Parathyroid adenoma (tissue), 2 donors: ENCODE measurements at regions not wholly inside any gene's neighbourhood (a gene's known extent, or its start where the extent isn't known, plus 50 kb on each side); places are given as distances from the start of the nearest gene placed in this dataset.

Experiments used
- H2AFZ ChIP-seq: fragments of 300-600 bp; sonication (generic); one replicate; pipeline ENCODE4 v1.7.0; 2017; ENCODE audit warnings: antibody characterized with exemption, mild to moderate bottlenecking
- H3K27ac ChIP-seq: fragments of 300-600 bp; sonication (generic); one replicate; pipeline ENCODE4 v1.7.0; 2017
- H3K27me3 ChIP-seq: fragments of 300-600 bp; sonication (generic); one replicate; pipeline ENCODE4 v1.7.0; 2017; ENCODE audit warnings: low read length; ENCODE audit not compliant: control insufficient read depth, insufficient read depth
- H3K36me3 ChIP-seq: fragments of 300-600 bp; sonication (generic); one replicate; pipeline ENCODE4 v1.7.0; 2017; ENCODE audit warnings: low read length; ENCODE audit not compliant: control insufficient read depth, insufficient read depth
- H3K4me1 ChIP-seq: fragments of 300-600 bp; sonication (generic); one replicate; pipeline ENCODE4 v1.7.0; 2017; ENCODE audit warnings: control low read depth
- H3K4me2 ChIP-seq: fragments of 300-600 bp; sonication (generic); one replicate; pipeline ENCODE4 v1.7.0; 2017; ENCODE audit warnings: low read length
- H3K4me3 ChIP-seq: fragments of 300-600 bp; sonication (generic); one replicate; pipeline ENCODE4 v1.7.0; 2017; ENCODE audit warnings: low read depth, low read length
- H3K79me2 ChIP-seq: fragments of 300-600 bp; sonication (generic); one replicate; pipeline ENCODE4 v1.7.0; 2017; ENCODE audit warnings: control low read depth
- H3K9ac ChIP-seq: fragments of 300-600 bp; sonication (generic); one replicate; pipeline ENCODE4 v1.7.0; 2017; ENCODE audit warnings: mild to moderate bottlenecking
- H3K9me3 ChIP-seq: fragments of 300-600 bp; sonication (generic); one replicate; pipeline ENCODE4 v1.7.0; 2017; ENCODE audit warnings: low read length; ENCODE audit not compliant: control insufficient read depth
- TF ChIP-seq, protein P1 (sequence below): fragments of 300-600 bp; sonication (generic); IDR thresholded peaks from one replicate; pipeline ENCODE4 v1.7.0; 2017; ENCODE audit warnings: antibody characterized with exemption, mild to moderate bottlenecking
- donor health status: primary hyperparathyroidism.

DNA sequence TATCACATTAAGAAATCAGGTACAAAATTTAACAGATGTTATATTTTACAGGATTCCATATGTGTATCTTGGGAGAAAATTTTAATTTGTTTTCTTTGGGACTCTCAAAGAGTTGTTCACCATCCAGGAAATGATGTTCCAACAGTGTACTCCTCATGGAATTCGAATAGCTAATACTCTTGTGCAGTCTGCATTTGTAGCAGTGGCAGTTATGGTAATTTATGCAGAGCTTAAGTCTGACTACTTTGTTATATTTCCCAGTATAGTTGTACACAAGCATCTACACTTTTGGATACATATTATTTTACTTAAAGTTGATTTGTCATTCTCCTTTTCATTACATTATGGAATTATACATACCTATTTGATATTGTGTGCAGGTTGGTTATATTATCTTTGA lies 436.7 kb upstream of the FBXO33 start:
- Histone ChIP-seq H2AFZ (no peak overlapping the region), H3K9ac (no peak overlapping the region), H3K4me1 (no peaks in the 10 kb centered on the region), H3K27me3 (no peaks in the 10 kb centered on the region), H3K27ac (no peak overlapping the region), H3K9me3 (no peaks in the 10 kb centered on the region), H3K4me2 (no peak overlapping the region), H3K36me3 (no peaks in the 10 kb centered on the region), H3K4me3 (no peak overlapping the region), H3K79me2 (no peaks in the 10 kb centered on the region)
- TF ChIP-seq, protein P1, sequence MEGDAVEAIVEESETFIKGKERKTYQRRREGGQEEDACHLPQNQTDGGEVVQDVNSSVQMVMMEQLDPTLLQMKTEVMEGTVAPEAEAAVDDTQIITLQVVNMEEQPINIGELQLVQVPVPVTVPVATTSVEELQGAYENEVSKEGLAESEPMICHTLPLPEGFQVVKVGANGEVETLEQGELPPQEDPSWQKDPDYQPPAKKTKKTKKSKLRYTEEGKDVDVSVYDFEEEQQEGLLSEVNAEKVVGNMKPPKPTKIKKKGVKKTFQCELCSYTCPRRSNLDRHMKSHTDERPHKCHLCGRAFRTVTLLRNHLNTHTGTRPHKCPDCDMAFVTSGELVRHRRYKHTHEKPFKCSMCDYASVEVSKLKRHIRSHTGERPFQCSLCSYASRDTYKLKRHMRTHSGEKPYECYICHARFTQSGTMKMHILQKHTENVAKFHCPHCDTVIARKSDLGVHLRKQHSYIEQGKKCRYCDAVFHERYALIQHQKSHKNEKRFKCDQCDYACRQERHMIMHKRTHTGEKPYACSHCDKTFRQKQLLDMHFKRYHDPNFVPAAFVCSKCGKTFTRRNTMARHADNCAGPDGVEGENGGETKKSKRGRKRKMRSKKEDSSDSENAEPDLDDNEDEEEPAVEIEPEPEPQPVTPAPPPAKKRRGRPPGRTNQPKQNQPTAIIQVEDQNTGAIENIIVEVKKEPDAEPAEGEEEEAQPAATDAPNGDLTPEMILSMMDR = no peak

DNA sequence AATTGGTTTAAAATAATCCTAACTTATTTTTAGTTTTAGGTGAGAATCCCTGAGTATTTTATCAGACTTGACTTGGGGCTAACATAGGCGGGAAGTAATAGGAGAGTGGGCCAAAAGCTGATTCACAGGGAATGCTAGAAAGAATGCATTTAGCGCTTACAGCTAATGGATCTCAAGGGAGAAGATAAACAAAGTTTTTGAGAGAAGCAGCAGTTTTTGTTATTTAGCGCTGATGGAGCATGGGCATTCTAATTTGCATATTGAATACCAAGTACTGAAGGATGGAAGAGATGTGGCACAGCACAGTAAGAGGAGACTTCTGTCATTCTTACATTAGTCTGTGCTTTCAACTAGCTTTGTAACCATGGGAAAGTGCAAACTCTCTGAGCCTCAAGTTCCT lies 436.0 kb upstream of the FBXO33 start:
- no peak overlapping the region for H3K4me3 ChIP-seq
- H3K36me3 ChIP-seq = no peaks in the 10 kb centered on the region
- no peak overlapping the region for H3K27ac ChIP-seq
- TF ChIP-seq, protein P1 = no peak
- no peaks in the 10 kb centered on the region for H3K4me1 ChIP-seq
- no peak overlapping the region for H3K9ac ChIP-seq
- H2AFZ ChIP-seq = no peak overlapping the region
- no peaks in the 10 kb centered on the region for H3K79me2 ChIP-seq
- H3K9me3 ChIP-seq = no peaks in the 10 kb centered on the region
- no peak overlapping the region for H3K4me2 ChIP-seq
- no peaks in the 10 kb centered on the region for H3K27me3 ChIP-seq

DNA sequence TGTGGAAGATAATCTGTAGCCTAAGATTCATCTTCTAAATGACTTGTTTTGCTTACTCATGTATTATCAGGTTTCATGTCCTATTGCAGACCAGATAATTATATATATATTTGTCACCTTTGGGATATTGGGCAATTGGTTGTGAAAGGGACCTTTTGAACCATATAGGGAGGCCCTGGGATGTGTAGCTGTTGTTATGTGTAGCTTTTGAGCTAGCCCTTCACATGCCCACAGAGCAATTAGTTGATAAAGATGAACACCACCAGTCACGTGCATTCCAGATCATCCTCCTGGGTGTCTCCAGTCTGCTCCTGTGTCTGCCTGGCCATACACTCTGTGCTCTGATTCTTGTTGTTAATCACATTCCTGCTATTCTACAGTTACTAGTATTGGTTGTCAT lies 431.2 kb upstream of the FBXO33 start:
- Histone ChIP-seq H3K27me3 (no peaks in the 10 kb centered on the region), H3K4me3 (no peak overlapping the region), H3K36me3 (no peaks in the 10 kb centered on the region), H3K79me2 (no peaks in the 10 kb centered on the region), H3K27ac (no peak overlapping the region), H3K4me2 (no peak overlapping the region), H3K4me1 (no peaks in the 10 kb centered on the region), H3K9me3 (no peaks in the 10 kb centered on the region), H3K9ac (no peak overlapping the region), H2AFZ (no peak overlapping the region)
- TF ChIP-seq, protein P1 = no peak

DNA sequence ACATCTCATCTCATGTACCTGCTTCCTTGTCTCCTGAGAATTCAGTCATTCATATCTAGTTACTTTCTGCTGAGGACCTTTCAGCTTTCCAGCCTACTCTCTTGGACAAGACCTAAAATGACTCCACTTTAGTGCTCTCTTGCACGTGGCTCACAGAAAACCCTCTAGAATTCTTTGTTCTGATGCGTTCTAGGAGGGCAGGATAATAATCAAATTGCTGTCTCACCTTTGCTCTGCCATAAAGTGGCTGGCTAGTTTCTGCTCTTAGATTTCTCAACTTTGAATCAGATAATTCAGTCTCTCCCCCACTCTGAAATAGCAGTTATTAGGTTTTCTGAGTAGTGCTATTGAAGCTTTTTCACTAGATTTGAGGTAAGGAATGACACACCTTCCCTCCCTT lies 429.5 kb upstream of the FBXO33 start:
- TF ChIP-seq, protein P1 = no peak

DNA sequence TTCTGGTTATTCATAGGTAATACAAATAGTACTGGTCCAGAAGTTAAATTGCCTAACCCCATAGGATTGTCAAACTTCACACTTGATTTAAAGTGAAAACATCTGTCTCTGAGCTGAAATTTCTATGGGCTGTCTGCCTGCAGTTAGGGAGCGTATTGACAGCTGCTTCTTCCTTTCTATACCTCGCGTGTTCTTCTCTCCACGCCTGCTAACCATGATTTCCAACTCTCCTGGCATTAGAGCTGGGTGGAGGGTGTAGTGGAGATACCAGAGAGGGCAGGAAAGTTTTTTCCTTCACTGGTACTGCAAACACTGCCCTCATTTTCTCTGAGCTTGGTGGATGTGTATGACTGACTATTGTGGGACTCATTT lies 429.0 kb upstream of the FBXO33 start:
- Histone ChIP-seq H3K9me3 (no peaks in the 10 kb centered on the region), H3K27ac (no peak overlapping the region), H3K27me3 (no peaks in the 10 kb centered on the region), H2AFZ (no peak overlapping the region), H3K36me3 (no peaks in the 10 kb centered on the region), H3K9ac (no peak overlapping the region), H3K4me2 (no peak overlapping the region), H3K79me2 (no peaks in the 10 kb centered on the region), H3K4me3 (no peak overlapping the region), H3K4me1 (no peaks in the 10 kb centered on the region)
- TF ChIP-seq, protein P1 = no peak

More for the DNA sequence above, 429.5 kb upstream of the FBXO33 start:
- Histone ChIP-seq H3K9me3 (no peaks in the 10 kb centered on the region), H3K79me2 (no peaks in the 10 kb centered on the region), H3K36me3 (no peaks in the 10 kb centered on the region), H2AFZ (no peak overlapping the region), H3K4me3 (no peak overlapping the region), H3K27ac (no peak overlapping the region), H3K27me3 (no peaks in the 10 kb centered on the region), H3K9ac (no peak overlapping the region), H3K4me1 (no peaks in the 10 kb centered on the region), H3K4me2 (no peak overlapping the region)
